ENCODE measurements at regions not wholly inside any gene's neighbourhood (a gene's known extent, or its start where the extent isn't known, plus 50 kb on each side); places are given as distances from the start of the nearest gene placed in this dataset.

DNA sequence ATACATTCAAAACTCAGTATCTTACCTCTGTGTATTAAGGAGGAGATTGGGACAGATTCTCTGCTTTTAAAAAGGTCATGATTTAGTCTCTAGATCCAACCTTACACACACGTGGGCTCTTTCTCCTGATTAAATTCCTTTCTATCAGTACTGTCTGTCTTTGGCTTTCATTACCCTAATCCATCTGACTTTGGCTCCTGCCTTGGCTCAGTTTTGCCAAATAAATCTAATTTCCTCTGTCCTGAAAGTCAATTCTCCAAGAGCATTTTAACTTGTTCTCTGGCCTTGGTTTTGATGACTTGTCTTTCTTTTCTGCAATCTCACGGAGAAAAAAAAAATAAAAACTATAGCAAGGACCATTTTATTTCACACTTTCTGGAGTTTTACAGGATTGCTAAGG is 176.6 kb upstream of the PDGFD start:
- TF ChIP-seq, protein P1, sequence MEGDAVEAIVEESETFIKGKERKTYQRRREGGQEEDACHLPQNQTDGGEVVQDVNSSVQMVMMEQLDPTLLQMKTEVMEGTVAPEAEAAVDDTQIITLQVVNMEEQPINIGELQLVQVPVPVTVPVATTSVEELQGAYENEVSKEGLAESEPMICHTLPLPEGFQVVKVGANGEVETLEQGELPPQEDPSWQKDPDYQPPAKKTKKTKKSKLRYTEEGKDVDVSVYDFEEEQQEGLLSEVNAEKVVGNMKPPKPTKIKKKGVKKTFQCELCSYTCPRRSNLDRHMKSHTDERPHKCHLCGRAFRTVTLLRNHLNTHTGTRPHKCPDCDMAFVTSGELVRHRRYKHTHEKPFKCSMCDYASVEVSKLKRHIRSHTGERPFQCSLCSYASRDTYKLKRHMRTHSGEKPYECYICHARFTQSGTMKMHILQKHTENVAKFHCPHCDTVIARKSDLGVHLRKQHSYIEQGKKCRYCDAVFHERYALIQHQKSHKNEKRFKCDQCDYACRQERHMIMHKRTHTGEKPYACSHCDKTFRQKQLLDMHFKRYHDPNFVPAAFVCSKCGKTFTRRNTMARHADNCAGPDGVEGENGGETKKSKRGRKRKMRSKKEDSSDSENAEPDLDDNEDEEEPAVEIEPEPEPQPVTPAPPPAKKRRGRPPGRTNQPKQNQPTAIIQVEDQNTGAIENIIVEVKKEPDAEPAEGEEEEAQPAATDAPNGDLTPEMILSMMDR (IDR thresholded peaks at IDR 0.05), result no peak
- TF ChIP-seq EZH2phosphoT487 (IDR thresholded peaks at IDR 0.05), result no peak
- TF ChIP-seq EZH2 (IDR thresholded peaks at IDR 0.05), result no peak
